T-helper 2 cell treated with Interferon-gamma antibody and Interleukin-4, amounts not matched to agents 5 μg/mL and 100 μg/mL, for 36 hours (primary cell): ENCODE measurements at regions not wholly inside any gene's neighbourhood (a gene's known extent, or its start where the extent isn't known, plus 50 kb on each side); places are given as distances from the start of the nearest gene placed in this dataset.
"Not testable (repeated sequence)": the region's sequence is repeated elsewhere in the genome, so short reads cannot be mapped to it uniquely, and the experiment has no call there.

ENCODE experiments used
- DNase-seq: peaks from one replicate; pipeline ENCODE4 v3.0.0; 2021; ENCODE audit warnings: low spot score
- H3K27ac Mint-ChIP-seq: one replicate; pipeline ENCODE4 v1.8.0; 2021; ENCODE audit warnings: mild to moderate bottlenecking, mixed read lengths
- H3K27me3 Mint-ChIP-seq: one replicate; pipeline ENCODE4 v1.8.0; 2021; ENCODE audit warnings: low read depth, mixed read lengths
- H3K36me3 Mint-ChIP-seq: one replicate; pipeline ENCODE4 v1.8.0; 2021; ENCODE audit warnings: low read depth, mixed read lengths
- H3K4me1 Mint-ChIP-seq: one replicate; pipeline ENCODE4 v1.8.0; 2021; ENCODE audit warnings: low read depth, mixed read lengths
- H3K4me3 Mint-ChIP-seq: one replicate; pipeline ENCODE4 v1.8.0; 2022; ENCODE audit warnings: mild to moderate bottlenecking, moderate library complexity, mixed read lengths
- H3K9me3 Mint-ChIP-seq: one replicate; pipeline ENCODE4 v1.8.0; 2021; ENCODE audit warnings: mixed read lengths

GRCh38 chr2:223264541-223265193 lies 212.7 kb downstream of the KCNE4 start:
- no peaks in the 10 kb centered on the region for H3K9me3 Mint-ChIP-seq
- no peak for DNase-seq
- no peaks in the 10 kb centered on the region for H3K36me3 Mint-ChIP-seq

GRCh38 chr2:223267160-223267951 lies 215.4 kb downstream of the KCNE4 start:
- Mint-ChIP-seq H3K4me1 (no peaks in the 10 kb centered on the region), H3K27me3 (no peaks in the 10 kb centered on the region), H3K36me3 (no peaks in the 10 kb centered on the region), H3K27ac (no peak overlapping the region), H3K9me3 (no peaks in the 10 kb centered on the region), H3K4me3 (no peak overlapping the region)
- no peak for DNase-seq

More at GRCh38 chr2:223264541-223265193, 212.7 kb downstream of the KCNE4 start:
- no peak overlapping the region for H3K27ac Mint-ChIP-seq
- H3K4me1 Mint-ChIP-seq: no peaks in the 10 kb centered on the region
- no peak overlapping the region for H3K4me3 Mint-ChIP-seq
- H3K27me3 Mint-ChIP-seq: no peaks in the 10 kb centered on the region

- Mint-ChIP-seq H3K4me1 (no peaks in the 10 kb centered on the region), H3K9me3 (no peaks in the 10 kb centered on the region), H3K36me3 (no peaks in the 10 kb centered on the region), H3K27ac (no peak overlapping the region), H3K27me3 (no peaks in the 10 kb centered on the region), H3K4me3 (no peak overlapping the region)
- DNase-seq: no peak
Measured at GRCh38 chr2:223269386-223269785, 217.4 kb downstream of the KCNE4 start.

GRCh38 chr2:223270548-223270947 lies 218.6 kb downstream of the KCNE4 start:
- Mint-ChIP-seq H3K36me3 (no peaks in the 10 kb centered on the region), H3K4me1 (no peaks in the 10 kb centered on the region), H3K4me3 (no peak overlapping the region), H3K9me3 (no peaks in the 10 kb centered on the region), H3K27me3 (no peaks in the 10 kb centered on the region), H3K27ac (no peak overlapping the region)
- no peak for DNase-seq

GRCh38 chr2:223273995-223274394 lies 222.0 kb downstream of the KCNE4 start:
- no peak for DNase-seq
- no peaks in the 10 kb centered on the region for H3K27me3 Mint-ChIP-seq
- no peaks in the 10 kb centered on the region for H3K9me3 Mint-ChIP-seq
- no peaks in the 10 kb centered on the region for H3K36me3 Mint-ChIP-seq
- H3K4me1 Mint-ChIP-seq: no peaks in the 10 kb centered on the region
- no peak overlapping the region for H3K27ac Mint-ChIP-seq
- H3K4me3 Mint-ChIP-seq: no peak overlapping the region

GRCh38 chr2:223282221-223282620 lies 230.2 kb downstream of the KCNE4 start:
- no peaks in the 10 kb centered on the region for H3K36me3 Mint-ChIP-seq
- H3K4me1 Mint-ChIP-seq: no peaks in the 10 kb centered on the region
- no peaks in the 10 kb centered on the region for H3K9me3 Mint-ChIP-seq
- no peaks in the 10 kb centered on the region for H3K27me3 Mint-ChIP-seq
- H3K27ac Mint-ChIP-seq: no peak overlapping the region
- DNase-seq: no peak
- H3K4me3 Mint-ChIP-seq: no peak overlapping the region

GRCh38 chr2:223283329-223283728 lies 231.3 kb downstream of the KCNE4 start:
- H3K4me3 Mint-ChIP-seq: no peak overlapping the region
- no peak overlapping the region for H3K27ac Mint-ChIP-seq
- no peaks in the 10 kb centered on the region for H3K36me3 Mint-ChIP-seq
- no peaks in the 10 kb centered on the region for H3K9me3 Mint-ChIP-seq
- H3K27me3 Mint-ChIP-seq: no peaks in the 10 kb centered on the region
- H3K4me1 Mint-ChIP-seq: no peaks in the 10 kb centered on the region
- no peak for DNase-seq

- Mint-ChIP-seq H3K9me3 (no peaks in the 10 kb centered on the region), H3K27ac (no peak overlapping the region), H3K4me3 (no peak overlapping the region), H3K27me3 (no peaks in the 10 kb centered on the region), H3K36me3 (no peaks in the 10 kb centered on the region), H3K4me1 (no peaks in the 10 kb centered on the region)
- no peak for DNase-seq
Measured at GRCh38 chr2:223283771-223284170, 231.8 kb downstream of the KCNE4 start.

- H3K4me3 Mint-ChIP-seq: no peak overlapping the region
- no peak for DNase-seq
- H3K9me3 Mint-ChIP-seq: peaks cover 4% of the 10 kb centered on the region
Measured at GRCh38 chr2:223285370-223286265, 233.6 kb downstream of the KCNE4 start.

GRCh38 chr2:223294756-223295155 lies 242.8 kb downstream of the KCNE4 start:
- Mint-ChIP-seq H3K27me3 (no peaks in the 10 kb centered on the region), H3K4me3 (no peak overlapping the region), H3K27ac (no peak overlapping the region), H3K9me3 (peaks cover 5% of the 10 kb centered on the region), H3K4me1 (no peaks in the 10 kb centered on the region), H3K36me3 (no peaks in the 10 kb centered on the region)
- DNase-seq: no peak

More at GRCh38 chr2:223285370-223286265, 233.6 kb downstream of the KCNE4 start:
- Mint-ChIP-seq H3K36me3 (no peaks in the 10 kb centered on the region), H3K27ac (no peak overlapping the region), H3K4me1 (no peaks in the 10 kb centered on the region), H3K27me3 (no peaks in the 10 kb centered on the region)

GRCh38 chr2:223297788-223298187 lies 245.8 kb downstream of the KCNE4 start:
- Mint-ChIP-seq H3K27me3 (no peaks in the 10 kb centered on the region), H3K27ac (no peak overlapping the region), H3K4me3 (no peak overlapping the region), H3K9me3 (no peaks in the 10 kb centered on the region), H3K4me1 (no peaks in the 10 kb centered on the region), H3K36me3 (no peaks in the 10 kb centered on the region)
- no peak for DNase-seq

GRCh38 chr2:223298329-223298728 lies 246.3 kb downstream of the KCNE4 start:
- not testable (repeated sequence) for H3K4me3 Mint-ChIP-seq, H3K27me3 Mint-ChIP-seq, DNase-seq

GRCh38 chr2:223300326-223300725 lies 248.3 kb downstream of the KCNE4 start:
- no peak overlapping the region for H3K27ac Mint-ChIP-seq
- DNase-seq: no peak
- H3K27me3 Mint-ChIP-seq: no peaks in the 10 kb centered on the region
- no peak overlapping the region for H3K4me3 Mint-ChIP-seq
- H3K36me3 Mint-ChIP-seq: no peaks in the 10 kb centered on the region
- no peaks in the 10 kb centered on the region for H3K4me1 Mint-ChIP-seq
- H3K9me3 Mint-ChIP-seq: no peaks in the 10 kb centered on the region

More at GRCh38 chr2:223298329-223298728, 246.3 kb downstream of the KCNE4 start:
- not testable (repeated sequence) for H3K9me3 Mint-ChIP-seq, H3K4me1 Mint-ChIP-seq, H3K27ac Mint-ChIP-seq, H3K36me3 Mint-ChIP-seq

- DNase-seq: no peak
- Mint-ChIP-seq H3K4me3 (no peak overlapping the region), H3K27ac (no peak overlapping the region), H3K4me1 (no peaks in the 10 kb centered on the region), H3K9me3 (no peaks in the 10 kb centered on the region), H3K27me3 (no peaks in the 10 kb centered on the region), H3K36me3 (no peaks in the 10 kb centered on the region)
Measured at GRCh38 chr2:223306371-223306770, 254.4 kb downstream of the KCNE4 start.
